A204.1 (cell line): ENCODE measurements at regions not wholly inside any gene's neighbourhood (a gene's known extent, or its start where the extent isn't known, plus 50 kb on each side); places are given as distances from the start of the nearest gene placed in this dataset.

ENCODE experiments used
- FAIRE-seq: peaks from 2 replicates; lab custom pipeline; 2012; peaks lifted over from hg19 to GRCh38; lab: Jason Lieb, UNC

DNA sequence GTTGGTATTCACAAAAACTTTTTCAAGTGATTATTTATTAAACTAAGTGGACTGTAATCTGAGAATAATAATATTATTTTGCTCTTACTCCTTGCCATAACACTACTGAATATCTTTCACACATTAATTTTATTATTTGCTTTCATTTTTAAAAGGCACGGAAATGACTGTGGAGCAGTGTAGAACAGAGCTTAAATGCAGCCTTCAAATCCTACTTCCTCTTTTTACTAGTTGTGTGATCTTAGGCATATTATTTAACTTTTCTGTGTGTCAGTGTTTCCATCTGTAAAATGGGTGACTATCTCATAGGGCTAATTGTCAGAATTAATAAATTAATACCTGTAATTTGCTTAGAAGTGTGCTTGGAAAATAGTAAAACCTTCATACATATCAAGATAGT is 55.5 kb upstream of the SLC8A1 start:
- FAIRE-seq: no peak

DNA sequence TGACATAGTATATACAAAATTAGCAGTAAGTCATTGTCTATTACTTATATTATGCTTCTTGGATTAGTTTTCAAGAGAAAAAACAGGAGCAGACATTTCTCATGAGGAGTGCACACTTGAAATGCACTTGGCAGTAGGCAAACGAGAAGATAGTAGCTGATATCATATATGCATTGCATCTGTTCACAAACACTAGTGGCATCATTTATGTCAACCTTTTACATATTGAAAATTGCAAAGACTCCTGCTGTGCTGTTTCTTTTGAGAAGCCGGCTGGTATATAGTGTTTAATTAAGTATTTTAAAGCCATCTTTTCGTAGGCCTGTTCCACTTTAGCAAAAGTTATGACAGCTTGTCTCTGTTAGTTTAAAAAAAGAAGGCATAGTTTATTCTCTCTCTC is 58.4 kb upstream of the SLC8A1 start:
- no peak for FAIRE-seq

DNA sequence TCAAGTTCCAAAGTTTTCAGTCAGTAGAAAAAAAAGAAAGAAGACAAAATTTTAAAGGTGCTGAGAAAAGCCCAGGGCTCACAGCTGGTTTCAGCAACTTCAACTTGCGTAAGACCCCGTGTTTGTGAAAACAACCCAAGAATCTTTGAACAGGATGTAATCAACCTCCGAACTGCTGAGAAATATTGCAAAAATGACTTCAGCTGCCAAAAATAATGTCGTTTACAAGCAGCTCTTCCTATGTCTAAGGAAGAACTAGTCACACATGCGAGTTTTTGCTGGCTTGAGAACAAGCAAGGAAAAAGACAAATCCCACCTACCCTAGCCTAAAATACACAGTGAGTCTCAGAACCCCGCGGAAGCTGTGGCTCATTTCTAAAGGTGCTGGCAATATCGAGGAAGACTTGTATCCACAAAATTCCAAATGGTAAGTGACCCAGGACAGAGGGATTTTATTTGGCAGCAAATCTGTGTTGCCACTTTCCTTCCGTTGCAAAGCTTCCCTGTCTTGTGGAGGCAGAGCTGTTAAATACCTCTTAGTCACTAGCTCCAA is 59.8 kb upstream of the SLC8A1 start:
- no peak for FAIRE-seq

DNA sequence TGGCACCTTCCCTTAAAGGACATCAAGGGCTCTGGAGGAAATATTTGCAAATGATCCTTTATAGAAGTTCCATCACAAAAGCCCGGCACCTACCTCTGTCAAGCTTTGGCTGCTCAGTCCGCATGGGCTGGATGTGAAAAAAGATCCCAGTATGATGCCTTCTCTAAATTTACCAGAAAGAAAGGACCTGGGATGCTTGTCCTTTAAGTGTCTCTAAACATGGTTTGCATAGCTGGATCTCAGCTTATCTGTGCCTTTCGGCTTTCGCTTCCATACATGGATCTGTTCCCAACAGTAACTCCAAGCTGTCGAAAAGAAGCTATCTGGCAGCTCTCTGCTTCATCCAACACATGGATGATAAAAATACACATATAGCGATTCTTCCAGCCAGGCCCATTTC is 60.4 kb upstream of the SLC8A1 start:
- FAIRE-seq: no peak

DNA sequence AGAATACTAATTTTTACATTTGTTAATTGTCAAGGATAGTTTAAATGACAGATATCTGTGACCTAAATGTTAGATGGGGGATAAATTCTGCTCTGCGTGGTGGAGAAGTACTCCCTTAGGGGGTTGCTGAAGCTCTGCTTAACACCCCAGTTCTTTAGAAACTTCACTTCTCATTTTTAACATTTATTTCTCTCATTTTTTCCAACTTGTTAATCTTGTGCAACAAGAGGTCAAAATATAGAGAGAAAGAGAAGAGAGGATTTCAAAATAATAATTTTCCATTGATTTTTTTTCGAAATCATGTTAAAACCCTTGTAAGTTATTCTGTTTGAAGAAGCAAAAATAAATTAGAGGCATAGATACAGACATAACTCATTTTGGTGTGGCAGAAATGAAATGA is 61.3 kb upstream of the SLC8A1 start:
- FAIRE-seq: no peak

DNA sequence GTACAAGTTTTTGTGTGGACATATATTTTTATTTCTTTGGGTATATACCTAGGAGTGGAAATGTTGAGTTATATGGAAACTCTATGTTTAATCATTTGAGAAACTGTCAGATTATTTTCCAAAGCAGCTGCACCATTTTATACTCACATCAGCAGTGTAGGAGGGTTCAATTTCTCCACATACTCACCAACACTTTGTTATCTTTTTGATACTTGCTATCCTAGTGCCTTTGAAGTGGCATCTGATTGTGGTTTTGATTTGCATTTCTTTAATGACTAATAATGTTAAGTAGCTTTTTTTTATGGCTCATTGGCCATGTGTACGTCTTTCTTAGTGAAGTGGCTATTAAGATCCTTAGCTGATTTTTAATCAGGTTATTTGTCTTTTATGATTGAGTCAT is 64.7 kb upstream of the SLC8A1 start:
- FAIRE-seq: no peak

DNA sequence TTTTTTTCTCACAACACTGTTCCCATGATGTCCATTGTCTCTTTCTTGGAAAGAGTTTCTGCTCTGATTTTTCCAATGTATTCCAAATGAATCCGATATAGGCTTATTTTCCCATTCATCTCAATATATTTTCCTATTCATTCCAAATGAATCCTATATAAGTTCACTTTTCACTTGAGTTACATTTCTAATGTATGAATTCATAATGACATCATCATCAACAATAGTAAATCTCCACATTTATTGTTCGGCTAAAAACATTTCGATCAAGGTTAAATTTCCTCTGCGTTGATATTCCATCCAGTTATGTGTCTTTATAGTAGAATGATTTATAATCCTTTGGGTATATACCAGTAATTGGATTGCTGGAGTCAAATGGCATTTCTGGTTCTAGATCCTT is 76.7 kb upstream of the SLC8A1 start:
- FAIRE-seq: no peak

DNA sequence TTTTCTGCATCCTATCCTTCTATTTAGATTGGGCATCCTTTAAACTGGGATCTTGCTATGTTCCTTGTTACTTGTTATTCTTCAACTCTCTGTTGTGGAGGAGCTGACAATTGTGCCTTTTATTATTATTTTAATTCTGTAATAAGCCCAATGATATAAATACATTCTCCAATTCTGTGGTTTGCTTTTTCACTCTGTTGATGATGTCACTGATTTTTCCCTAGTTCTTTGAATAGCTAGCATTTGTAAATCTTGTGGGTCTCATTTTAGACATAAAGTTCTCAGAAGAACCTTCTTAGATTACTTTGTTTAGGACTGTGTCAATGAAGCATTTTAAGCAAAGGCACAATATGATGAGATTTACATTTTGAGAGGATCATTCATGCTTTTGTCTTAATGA is 79.5 kb upstream of the SLC8A1 start:
- no peak for FAIRE-seq

DNA sequence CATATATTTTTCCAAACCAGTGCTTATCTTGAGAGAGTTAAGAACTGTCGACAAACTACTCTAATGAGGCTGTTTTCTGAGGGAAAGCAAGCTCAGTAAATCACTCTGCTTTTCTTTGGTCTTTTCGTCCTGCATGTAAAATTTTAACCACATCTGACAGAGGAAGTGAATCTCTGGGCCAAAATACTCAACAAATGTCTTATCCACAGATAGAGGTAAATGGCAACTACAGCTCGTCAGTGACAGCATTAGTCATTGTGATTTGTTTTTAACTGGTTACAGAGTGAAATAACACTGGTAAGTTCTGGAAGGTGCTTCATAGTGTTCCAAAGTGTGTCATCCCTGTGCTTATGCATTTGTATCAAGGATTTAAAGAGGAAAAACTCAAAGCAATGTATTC is 82.6 kb upstream of the SLC8A1 start:
- FAIRE-seq: no peak

DNA sequence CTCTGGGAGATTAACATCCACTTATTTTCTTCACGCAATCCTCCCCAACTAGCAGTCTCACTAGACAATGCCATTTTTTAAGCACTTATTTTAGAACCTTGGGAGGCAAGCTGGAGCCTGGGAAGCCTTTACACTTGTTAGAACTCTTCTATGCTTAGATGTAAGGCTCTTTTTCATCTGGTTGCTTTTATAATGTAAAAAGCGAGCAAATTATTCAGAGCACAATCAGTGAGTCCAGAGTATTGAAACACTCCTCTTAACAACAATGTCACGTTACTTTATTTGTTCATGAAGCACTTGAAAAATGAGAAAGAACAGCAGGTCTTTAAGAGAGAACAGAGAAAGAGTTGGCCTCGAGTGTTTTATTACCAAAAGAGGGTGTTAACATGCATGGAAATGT is 84.1 kb upstream of the SLC8A1 start:
- FAIRE-seq: no peak

DNA sequence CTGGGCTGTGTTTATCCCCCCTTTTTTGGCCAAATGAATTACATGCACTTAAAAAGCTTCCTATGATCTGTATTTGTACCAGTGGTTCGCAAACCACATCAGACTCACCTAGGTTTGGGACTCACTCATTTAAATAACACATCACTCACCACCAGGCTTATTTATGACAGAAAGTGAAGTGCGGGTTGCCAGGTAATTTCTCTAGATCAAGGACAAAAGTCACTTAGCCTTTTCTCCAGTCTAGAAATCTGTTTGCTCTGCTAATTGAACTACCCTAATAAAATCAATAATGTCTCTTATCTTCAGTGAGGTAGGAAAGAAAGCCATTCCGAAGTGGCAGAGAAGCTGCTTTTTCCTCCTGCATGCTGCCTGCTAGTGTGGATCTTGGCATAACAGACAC is 88.1 kb upstream of the SLC8A1 start:
- no peak for FAIRE-seq

DNA sequence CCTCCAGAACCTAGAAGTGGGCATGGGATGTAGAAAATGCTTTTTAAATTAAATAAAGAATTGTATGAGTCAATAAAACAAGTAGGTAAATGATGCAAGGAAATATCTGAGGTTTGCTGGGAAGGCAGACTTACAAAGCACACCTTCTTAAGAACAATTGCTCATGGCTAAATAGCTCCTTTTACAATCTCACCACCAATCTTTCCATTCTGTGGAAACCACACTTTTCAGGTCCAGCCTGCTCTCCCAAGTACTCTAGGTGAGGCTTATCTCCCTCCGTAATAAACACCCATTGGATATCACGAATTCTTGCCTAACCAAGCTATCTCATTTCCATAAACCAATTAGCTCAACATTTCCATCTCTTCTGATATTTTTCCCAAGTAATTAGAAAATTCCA is 91.5 kb upstream of the SLC8A1 start:
- no peak for FAIRE-seq

DNA sequence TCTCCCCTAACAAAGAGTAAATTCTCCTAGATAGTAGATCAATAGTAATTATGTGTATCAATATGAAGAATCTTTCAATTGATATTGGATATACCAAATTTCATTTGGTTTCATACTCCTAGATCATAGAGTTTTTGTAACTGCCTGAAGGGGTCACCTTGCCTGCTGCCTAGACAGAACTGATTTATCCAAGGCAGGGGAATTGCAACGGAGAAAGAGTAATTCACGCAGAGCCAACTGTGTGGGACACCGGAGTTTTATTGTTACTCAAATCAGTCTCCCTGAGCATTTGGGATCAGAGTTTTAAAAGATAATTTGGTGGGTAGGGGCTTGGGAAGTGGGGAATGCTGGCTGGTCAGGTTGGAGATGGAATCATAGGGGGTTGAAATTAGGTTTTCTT is 92.2 kb upstream of the SLC8A1 start:
- no peak for FAIRE-seq

DNA sequence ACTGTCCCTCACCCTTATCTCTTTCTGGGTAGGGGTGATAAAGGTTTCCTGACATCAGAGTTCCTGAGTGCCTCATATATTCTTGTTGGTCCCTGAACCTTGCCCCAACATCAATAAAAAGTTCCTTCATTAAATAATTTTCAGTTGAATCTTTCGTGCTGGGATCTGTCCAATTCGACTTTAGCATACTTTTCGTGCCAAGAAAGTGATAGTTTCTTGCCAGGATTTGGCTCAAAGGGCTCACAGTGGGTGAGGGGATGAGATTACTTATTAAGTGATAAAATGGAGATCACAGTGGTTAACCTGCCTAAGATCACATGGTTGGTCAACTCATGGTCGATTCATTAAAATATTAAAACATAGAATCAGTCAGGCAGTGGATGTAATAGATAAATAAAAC is 93.8 kb upstream of the SLC8A1 start:
- no peak for FAIRE-seq

DNA sequence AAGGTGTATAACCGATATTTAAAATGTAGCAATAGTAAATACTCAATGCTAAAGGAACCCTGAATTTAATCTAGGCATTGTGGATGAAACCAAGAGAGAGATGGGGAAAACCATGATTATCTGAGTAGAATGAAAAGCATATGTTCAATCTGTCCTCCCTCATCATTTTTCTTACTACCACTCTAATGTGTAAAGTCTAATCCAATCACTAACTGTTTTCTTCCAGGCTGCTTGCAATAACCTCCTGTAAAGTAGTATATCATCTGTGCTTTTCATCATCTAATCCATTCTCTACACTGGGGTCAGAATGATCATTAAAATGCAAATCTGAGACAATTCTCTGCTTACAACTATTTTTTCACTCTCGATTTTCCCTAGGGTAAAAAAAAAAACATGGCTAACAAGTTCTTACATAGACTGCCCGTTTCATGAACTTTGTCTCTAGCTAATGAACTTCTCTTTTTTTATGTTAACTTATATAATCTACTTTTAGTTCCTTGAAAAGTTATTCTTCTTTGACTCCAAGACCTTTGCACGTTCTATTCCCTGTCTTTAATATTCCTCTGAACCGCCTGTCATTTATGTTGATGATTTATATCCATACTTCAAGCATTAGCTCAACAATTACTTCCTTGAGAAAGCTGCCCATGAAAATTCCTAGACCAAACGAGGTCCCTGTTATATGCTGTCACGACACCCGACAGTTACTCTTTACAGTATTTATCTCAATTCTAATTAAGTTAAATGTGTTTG is 94.7 kb upstream of the SLC8A1 start:
- no peak for FAIRE-seq

DNA sequence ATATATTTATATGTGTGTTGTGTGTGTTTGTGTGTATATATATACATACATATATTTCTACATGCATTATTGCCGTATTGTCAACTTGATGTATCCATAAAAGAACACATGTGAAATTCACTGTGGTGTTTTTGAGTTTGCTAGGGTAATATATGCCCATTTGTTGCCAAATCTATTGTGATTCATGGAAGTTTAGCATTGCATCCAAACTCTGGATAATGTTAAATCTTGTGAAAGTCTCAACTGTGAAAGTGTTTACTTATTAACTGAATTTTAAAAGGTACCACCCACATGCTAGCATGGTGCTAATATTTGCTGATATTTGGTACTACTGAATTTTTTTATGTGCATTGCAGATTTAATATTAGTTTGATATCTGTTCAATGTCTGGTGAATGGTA is 96.6 kb upstream of the SLC8A1 start:
- FAIRE-seq: no peak

DNA sequence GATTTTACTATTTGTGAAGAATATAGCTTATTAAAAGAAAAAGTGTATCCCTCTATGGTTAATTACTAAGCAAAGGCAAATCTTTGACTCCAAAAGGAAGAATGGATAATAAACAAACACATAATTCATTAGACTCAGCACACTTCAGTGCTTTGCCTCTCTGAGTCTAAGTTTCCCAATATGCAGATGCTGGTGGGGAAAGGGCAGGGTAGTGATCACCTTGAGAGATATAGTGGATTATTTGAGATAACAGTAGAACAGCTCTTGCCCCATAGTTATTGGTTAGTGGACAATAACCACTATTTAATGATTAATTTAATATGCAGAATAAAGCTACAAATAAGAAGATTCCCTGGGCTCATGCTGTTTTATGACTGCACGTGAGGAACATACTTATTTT is 98.2 kb upstream of the SLC8A1 start:
- FAIRE-seq: no peak

DNA sequence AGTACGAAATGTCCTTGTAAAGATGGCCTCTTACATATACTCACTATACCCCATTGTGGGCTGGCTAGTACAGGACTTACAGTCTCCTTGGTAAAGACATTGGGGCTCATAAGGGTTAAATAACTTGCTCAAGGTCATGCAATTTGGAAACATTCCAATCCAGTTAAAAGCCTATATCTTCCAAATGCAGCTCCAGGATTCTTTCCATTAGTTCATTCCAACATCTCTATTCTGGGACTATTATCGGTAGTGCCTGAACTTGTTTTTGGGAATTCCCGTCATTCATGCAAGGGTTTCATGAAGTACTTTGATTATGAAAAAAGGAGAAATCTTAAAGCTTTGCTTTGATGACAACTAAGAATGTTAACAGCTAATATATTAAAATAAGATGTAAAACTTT is 99.2 kb upstream of the SLC8A1 start:
- no peak for FAIRE-seq

DNA sequence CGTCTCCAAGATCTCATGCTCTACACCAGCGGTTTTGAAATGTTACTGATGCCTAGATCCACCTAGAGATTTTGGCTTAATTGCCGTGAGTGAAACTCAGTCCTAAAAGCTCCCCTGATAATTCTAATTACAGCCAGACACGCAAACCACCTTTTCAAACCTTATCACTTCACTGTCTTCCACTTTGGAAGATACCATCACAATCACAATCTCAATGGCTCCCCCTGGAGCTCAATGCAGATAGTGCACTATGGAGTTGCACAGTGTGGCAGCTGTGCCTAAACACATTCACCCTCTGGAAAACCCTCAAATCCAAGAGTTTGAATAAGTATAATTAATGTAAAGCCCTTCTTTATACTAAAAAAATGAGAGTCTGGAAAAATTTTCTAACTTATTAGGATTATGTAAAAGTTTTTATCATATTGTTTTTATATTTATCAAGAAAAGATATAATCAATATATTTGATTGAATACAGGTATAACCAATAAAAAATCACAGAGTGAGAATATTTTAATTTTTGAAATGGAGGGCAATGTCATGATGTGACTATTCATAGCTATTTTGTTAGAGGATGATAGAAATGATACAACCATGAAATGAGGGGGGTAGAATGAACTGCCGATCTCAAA is 102.9 kb upstream of the SLC8A1 start:
- FAIRE-seq: peak; percentile 14

DNA sequence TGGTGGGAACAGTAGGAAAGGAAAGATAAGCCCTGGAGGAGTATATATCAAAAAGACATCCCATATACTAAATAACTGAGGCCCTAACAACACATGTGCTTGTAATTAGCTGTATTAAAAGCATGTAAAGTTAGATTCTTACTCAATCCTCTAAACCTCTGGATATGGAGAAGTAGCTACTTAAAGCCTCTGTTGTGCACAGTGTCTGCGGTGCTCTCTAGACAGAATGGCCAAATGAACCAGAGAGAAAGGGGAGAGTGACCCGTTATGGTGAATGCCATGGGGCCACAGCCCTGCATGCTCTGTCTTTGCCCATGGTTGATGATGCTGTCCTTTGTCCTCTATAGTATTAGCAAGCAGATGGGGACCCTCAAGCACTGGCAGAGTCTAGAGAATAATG is 104.4 kb upstream of the SLC8A1 start:
- no peak for FAIRE-seq

DNA sequence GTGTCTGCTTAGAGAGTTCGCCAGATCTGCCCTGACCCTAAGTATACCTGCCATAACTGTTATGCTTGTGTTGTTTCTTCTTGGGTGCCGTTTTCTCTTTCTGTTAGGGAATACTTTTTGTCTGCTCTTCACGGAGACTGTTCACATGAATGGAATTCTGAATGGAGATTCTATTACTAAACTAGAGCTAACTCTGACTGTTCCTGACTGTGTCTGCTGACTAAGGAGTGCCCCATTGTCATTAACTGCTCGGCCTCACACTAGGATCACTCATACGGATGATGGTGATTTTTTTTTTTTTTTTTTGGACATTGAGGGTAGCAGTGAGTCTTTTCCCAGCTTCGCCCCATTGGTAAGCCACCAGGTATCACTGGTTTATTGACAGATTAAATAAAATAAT is 104.8 kb upstream of the SLC8A1 start:
- no peak for FAIRE-seq

DNA sequence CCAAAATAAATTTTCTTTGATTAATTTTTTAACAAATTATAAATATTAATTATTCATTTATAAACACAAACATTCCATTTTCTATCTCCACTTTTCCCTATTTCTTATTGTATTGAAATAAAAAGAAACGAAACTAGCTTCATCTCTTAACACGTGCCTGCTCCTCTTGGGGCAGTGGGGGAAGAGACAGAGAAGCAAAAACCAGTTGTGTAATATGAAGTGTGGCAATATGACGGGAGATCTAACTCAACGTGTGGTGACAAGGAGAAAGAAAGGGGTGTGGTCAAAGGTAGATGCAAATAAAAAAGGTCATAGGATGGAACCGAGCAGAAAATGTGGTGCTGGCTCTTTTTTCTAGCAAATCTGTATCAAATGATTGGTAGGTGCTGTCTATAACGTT is 106.9 kb upstream of the SLC8A1 start:
- FAIRE-seq: no peak

DNA sequence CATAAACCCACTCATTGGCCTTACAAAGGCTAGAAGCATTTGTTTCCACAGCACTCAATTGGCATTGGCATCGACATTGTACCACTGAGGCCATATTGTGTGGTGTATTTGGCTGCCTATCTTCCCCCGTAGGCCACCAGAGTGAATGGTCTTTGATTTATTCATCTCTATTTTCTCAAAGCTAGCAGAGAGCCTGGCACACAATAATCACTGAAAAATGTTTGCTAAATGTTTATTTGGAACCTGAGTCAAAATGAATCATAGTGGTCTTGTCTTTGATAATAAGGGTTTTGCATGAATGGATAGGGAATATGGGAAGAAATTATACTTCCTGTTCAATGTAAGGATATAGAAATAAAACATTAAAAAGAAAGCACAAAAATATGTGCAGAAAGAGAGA is 107.3 kb upstream of the SLC8A1 start:
- no peak for FAIRE-seq

DNA sequence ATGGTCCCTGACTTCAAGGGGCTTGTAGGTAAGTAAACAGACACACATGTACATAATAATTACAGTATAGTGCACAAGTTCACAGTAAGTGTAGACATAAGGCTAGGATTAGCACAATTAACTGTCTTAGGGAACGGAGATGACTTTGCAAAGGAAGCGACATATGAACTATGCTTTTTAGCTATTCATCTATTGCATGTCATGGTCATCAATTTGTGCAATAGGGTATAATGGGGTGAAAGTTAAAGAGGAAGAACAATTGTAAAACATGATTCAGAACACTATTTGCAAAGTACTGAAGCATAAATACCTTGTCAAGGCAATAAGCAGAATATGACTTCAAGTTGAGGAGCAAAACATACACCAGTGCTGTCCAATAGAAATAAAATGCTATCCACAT is 112.3 kb upstream of the SLC8A1 start:
- no peak for FAIRE-seq
